Ovary (tissue), 7 donors: ENCODE measurements at regions not wholly inside any gene's neighbourhood (a gene's known extent, or its start where the extent isn't known, plus 50 kb on each side); places are given as distances from the start of the nearest gene placed in this dataset.

Source experiments
- DNase-seq, 5 donors: peaks; one replicate each; pipeline ENCODE4 v3.0.0-alpha.2; 2019 to 2020
- H3K27ac ChIP-seq, 2 donors: fragments of 200-600 bp; one replicate each; pipeline versions ENCODE4 v1.5.1 to v1.8.0; 2019 to 2022
- H3K27me3 ChIP-seq: fragments of 200-600 bp; one replicate; pipeline ENCODE4 v1.8.0; 2022
- H3K36me3 ChIP-seq: fragments of 200-600 bp; sonication (generic); one replicate; pipeline ENCODE4 v1.5.1; 2019
- H3K4me1 ChIP-seq: one replicate; pipeline ENCODE4 v1.8.1; 2013; ENCODE audit warnings: mild to moderate bottlenecking, moderate library complexity; ENCODE audit not compliant: insufficient read depth
- H3K4me3 ChIP-seq: fragments of 200-600 bp; sonication (generic); one replicate; pipeline ENCODE4 v1.5.1; 2017
- H3K9me3 ChIP-seq, 2 donors: fragments of 200-600 bp in 1 of 2; sonication (generic) in 1 of 2; one replicate each; pipeline versions ENCODE4 v1.5.1 to v1.8.1; 2013 to 2019; ENCODE audit warnings: mild to moderate bottlenecking in 1 of 2, moderate library complexity in 1 of 2
- CTCF ChIP-seq, 3 donors: fragments of 450-650 bp in 2 of 3; fragments of 200-600 bp in 1 of 3; IDR thresholded peaks; one replicate each; pipeline versions ENCODE4 v1.5.1 to v1.8.0; 2016 to 2022; ENCODE audit warnings: antibody characterized with exemption in 3 of 3, mild to moderate bottlenecking in 1 of 3
- EP300 ChIP-seq: sonication (generic); formaldehyde crosslinking; IDR thresholded peaks from one replicate; pipeline ENCODE4 v1.6.1; 2017; ENCODE audit warnings: antibody characterized with exemption
- POLR2A ChIP-seq: fragments of 450-650 bp; IDR thresholded peaks from one replicate; pipeline ENCODE4 v1.6.1; 2017; ENCODE audit warnings: antibody characterized with exemption, mild to moderate bottlenecking, moderate library complexity
- WGBS, 3 donors: extraction: QIAGEN DNeasy Blood & Tissue Kit in 1 of 3; methylation state at CpG; one replicate each; pipeline versions ENCODE4 v1.1.5 to v1.1.7; 2013 to 2017; 5-methylcytosine and 5-hydroxymethylcytosine counted together
- intact Hi-C, 4 donors: fragments of 100-400 bp; cut with DNase I; formaldehyde crosslinking; loops; one replicate each; pipeline versions ENCODE4 v1.11.0 to v1.15.1; 2022 to 2023
- donor health status: DM: no; HTN: no; CAD: no; lungs with moderate emphysema.
- donor health status: DM: no; HTN: no; CAD: no.
- donor health status: Bipolar disorder and iron deficiency.
- donor health status: DM: no; HTN: no; CAD: no.
- donor health status: DM: yes; HTN: yes; CAD: no.

GRCh38 chr6:23690453-23691049 lies 435.5 kb upstream of the NRSN1 start:
- no peaks in the 10 kb centered on the region for H3K4me1 ChIP-seq
- TF ChIP-seq EP300 (no peak), CTCF (IDR thresholded peaks at IDR 0.05) (no peak), POLR2A (no peak)
- H3K36me3 ChIP-seq, result no peaks in the 10 kb centered on the region
- no peaks in the 10 kb centered on the region for H3K9me3 ChIP-seq
- H3K4me3 ChIP-seq, result no peak overlapping the region
- no peak for DNase-seq
- 55 to 78% (median 65%) methylated on average over 5 of the region's 5 CpGs for WGBS, 3 donors
- no peaks in the 10 kb centered on the region for H3K27me3 ChIP-seq
- intact Hi-C loops, result no loop called here
- no peak overlapping the region for H3K27ac ChIP-seq

GRCh38 chr6:23692184-23692583 lies 433.8 kb upstream of the NRSN1 start:
- 53 to 61% (median 56%) methylated on average over 2 of the region's 2 CpGs for WGBS, 3 donors
- intact Hi-C loops, result no loop called here
- TF ChIP-seq POLR2A (no peak), CTCF (IDR thresholded peaks at IDR 0.05) (no peak), EP300 (no peak)
- Histone ChIP-seq H3K4me1 (no peaks in the 10 kb centered on the region), H3K9me3 (no peaks in the 10 kb centered on the region), H3K27me3 (no peaks in the 10 kb centered on the region), H3K27ac (no peak overlapping the region), H3K4me3 (no peak overlapping the region), H3K36me3 (no peaks in the 10 kb centered on the region)
- no peak for DNase-seq

GRCh38 chr6:23696992-23697391 lies 429.0 kb upstream of the NRSN1 start:
- Histone ChIP-seq H3K9me3 (no peaks in the 10 kb centered on the region), H3K4me1 (no peaks in the 10 kb centered on the region), H3K27ac (no peak overlapping the region), H3K27me3 (no peaks in the 10 kb centered on the region), H3K36me3 (no peaks in the 10 kb centered on the region), H3K4me3 (no peak overlapping the region)
- no peak for TF ChIP-seq CTCF (IDR thresholded peaks at IDR 0.05)
- no peak for TF ChIP-seq EP300
- no peak for TF ChIP-seq POLR2A
- intact Hi-C loops, result no loop called here
- DNase-seq, result no peak
- 4 to 8% (median 5%) methylated on average over 4 of the region's 4 CpGs for WGBS, 3 donors

GRCh38 chr6:23704479-23705052 lies 421.4 kb upstream of the NRSN1 start:
- no peak for TF ChIP-seq EP300
- no peak for TF ChIP-seq CTCF (IDR thresholded peaks at IDR 0.05)
- TF ChIP-seq POLR2A, result no peak
- H3K4me3 ChIP-seq, result no peak overlapping the region
- no peaks in the 10 kb centered on the region for H3K36me3 ChIP-seq
- DNase-seq, result no peak
- H3K27me3 ChIP-seq, result no peaks in the 10 kb centered on the region
- H3K27ac ChIP-seq, result no peak overlapping the region
- WGBS, 3 donors, result 57 to 79% (median 60%) methylated on average over 2 of the region's 2 CpGs
- H3K9me3 ChIP-seq, result no peaks in the 10 kb centered on the region
- no peaks in the 10 kb centered on the region for H3K4me1 ChIP-seq
- intact Hi-C loops, result no loop called here
